PC-3 (cell line): ENCODE measurements at regions not wholly inside any gene's neighbourhood (a gene's known extent, or its start where the extent isn't known, plus 50 kb on each side); places are given as distances from the start of the nearest gene placed in this dataset.

ENCODE experiments used
- ATAC-seq: fragments of 200-7000 bp; cut with Tn5 transposase; 2 replicates; pipeline ENCODE4 v1.9.1; 2020; ENCODE audit warnings: mild to moderate bottlenecking, moderate library complexity
- BruUV-seq: library from RNA; stranded (reverse); fragments of 400-500 nt; replicated peaks from 2 replicates; lab custom pipeline; 2021; lab: Mats Ljungman, UMichigan
- CTCF ChIA-PET: fragments of 300-600 bp; sonication (Branson Sonifier 250); formaldehyde crosslinking; loops from one replicate; lab custom pipeline; 2022; ENCODE audit warnings: antibody characterized with exemption; lab: Charles Lee
- POLR2A ChIA-PET: fragments of 300-600 bp; sonication (Branson Sonifier 250); formaldehyde crosslinking; loops from one replicate; lab custom pipeline; 2022; ENCODE audit warnings: antibody characterized with exemption; ENCODE audit not compliant: unreplicated experiment; lab: Charles Lee
- DNase-seq: peaks from one replicate; pipeline ENCODE4 v3.0.0-alpha.2; 2015
- H2AFZ ChIP-seq: fragments of 300-600 bp; sonication (generic); 2 replicates; pipeline ENCODE4 v1.6.0; 2016; ENCODE audit warnings: antibody characterized with exemption, low read length
- H3F3A ChIP-seq: fragments of 300-600 bp; sonication (generic); one replicate; pipeline ENCODE4 v1.6.0; 2017; ENCODE audit warnings: antibody characterized with exemption, low read length, control low read depth, mild to moderate bottlenecking; ENCODE audit not compliant: unreplicated experiment
- H3K27ac ChIP-seq: fragments of 300-600 bp; sonication (generic); 2 replicates; pipeline ENCODE4 v1.5.1; 2016; ENCODE audit warnings: mild to moderate bottlenecking, low read length
- H3K27me3 ChIP-seq: fragments of 300-600 bp; sonication (generic); 2 replicates; pipeline ENCODE4 v1.6.1; 2016; ENCODE audit warnings: low read length, mixed read lengths
- H3K36me3 ChIP-seq: fragments of 300-600 bp; sonication (generic); 2 replicates; pipeline ENCODE4 v1.6.1; 2016; ENCODE audit warnings: low read depth, mixed run types, low read length, mixed read lengths
- H3K4me1 ChIP-seq: fragments of 300-600 bp; sonication (generic); 2 replicates; pipeline ENCODE4 v1.5.1; 2016; ENCODE audit warnings: low read length; ENCODE audit not compliant: insufficient read depth
- H3K4me2 ChIP-seq: fragments of 300-600 bp; sonication (generic); 2 replicates; pipeline ENCODE4 v1.6.0; 2016; ENCODE audit warnings: low read length
- H3K4me3 ChIP-seq: fragments of 300-600 bp; sonication (generic); 2 replicates; pipeline ENCODE4 v1.5.1; 2016; ENCODE audit warnings: mild to moderate bottlenecking, low read length, mixed read lengths
- H3K79me2 ChIP-seq: fragments of 300-600 bp; sonication (generic); 2 replicates; pipeline ENCODE4 v1.6.1; 2017; ENCODE audit warnings: low read length, mixed read lengths
- H3K9ac ChIP-seq: fragments of 300-600 bp; sonication (generic); 2 replicates; pipeline ENCODE4 v1.6.0; 2016; ENCODE audit warnings: mild to moderate bottlenecking, low read length
- H3K9me2 ChIP-seq: fragments of 300-600 bp; sonication (generic); replicated peaks from 2 replicates; pipeline ENCODE4 v1.6.1; 2016; ENCODE audit warnings: mixed run types, low read length, mixed read lengths
- H3K9me3 ChIP-seq: fragments of 300-600 bp; sonication (generic); 2 replicates; pipeline ENCODE4 v1.6.1; 2016; ENCODE audit warnings: low read length, mixed read lengths
- H4K20me1 ChIP-seq: fragments of 300-600 bp; sonication (generic); 2 replicates; pipeline ENCODE4 v1.6.1; 2016; ENCODE audit warnings: low read length, mixed read lengths
- EZH2 ChIP-seq: fragments of 300-600 bp; sonication (generic); IDR thresholded peaks from one replicate; pipeline ENCODE4 v1.6.1; 2017; ENCODE audit warnings: antibody characterized with exemption, mild to moderate bottlenecking, low read length; ENCODE audit not compliant: unreplicated experiment
- EZH2phosphoT487 ChIP-seq: fragments of 300-600 bp; sonication (generic); IDR thresholded peaks from 2 replicates; pipeline ENCODE4 v1.6.1; 2018; ENCODE audit warnings: mild to moderate bottlenecking, antibody characterized with exemption, low read length, borderline replicate concordance
- intact Hi-C: fragments of 100-400 bp; cut with micrococcal nuclease; formaldehyde crosslinking; loops from 2 replicates; pipeline ENCODE4 v1.9.0; 2023
- TF ChIP-seq, protein P1 (sequence below): fragments of 300-600 bp; sonication (generic); conservative IDR thresholded peaks from 2 replicates; pipeline ENCODE4 v1.5.1; 2017; ENCODE audit warnings: antibody characterized with exemption, low read depth, mild to moderate bottlenecking, low read length

DNA sequence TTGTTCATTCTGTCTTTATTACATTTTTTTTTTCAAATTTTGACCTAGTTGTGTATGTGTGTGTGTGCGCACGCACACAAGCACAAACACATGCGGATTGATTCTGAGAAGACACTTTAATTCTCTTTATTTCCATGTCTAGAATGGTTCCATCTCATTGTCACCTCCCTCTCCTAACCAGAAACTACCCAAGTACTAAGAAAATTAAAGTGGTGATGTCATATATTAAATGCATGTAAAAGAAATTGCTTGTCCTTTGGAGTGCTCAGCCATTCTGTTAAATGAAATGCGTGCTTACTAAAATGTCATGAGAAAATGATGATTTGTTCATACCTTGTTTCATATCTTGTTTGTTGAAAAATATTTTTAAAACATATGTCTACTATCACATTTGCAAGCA, 1297.0 kb upstream of the TENM3 start:
- DNase-seq, result no peak
- no TSS peak for BruUV-seq

DNA sequence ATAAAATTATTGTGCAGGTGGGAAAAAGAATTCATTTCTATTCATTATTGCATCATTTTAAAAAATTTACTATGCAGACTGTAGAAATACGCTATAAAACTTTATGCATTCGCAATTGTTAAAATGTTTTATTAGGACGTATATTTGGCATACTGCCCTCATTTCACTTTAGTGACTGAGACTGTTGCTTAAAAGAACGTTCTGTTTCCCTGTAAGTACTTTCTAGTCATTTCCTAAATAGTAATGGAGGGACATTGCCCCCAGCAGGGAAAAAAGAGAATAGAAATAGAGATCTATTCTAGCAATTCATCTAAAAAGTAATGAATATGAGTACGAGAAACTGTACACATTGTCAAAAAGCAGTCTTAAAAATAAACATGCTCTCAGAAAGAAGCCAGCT, 1295.8 kb upstream of the TENM3 start:
- BruUV-seq, result no TSS peak

More for the DNA sequence above, 1297.0 kb upstream of the TENM3 start:
- Histone ChIP-seq H3K4me3 (no peak overlapping the region), H3F3A (no peaks in the 10 kb centered on the region), H3K9me3 (no peaks in the 10 kb centered on the region), H3K9me2 (no peaks in the 10 kb centered on the region), H3K27ac (no peak overlapping the region), H2AFZ (no peak overlapping the region), H3K4me2 (no peak overlapping the region), H3K4me1 (peaks cover 7% of the 10 kb centered on the region; the same call in 1 of the 2 replicates), H3K36me3 (no peaks in the 10 kb centered on the region), H3K27me3 (no peaks in the 10 kb centered on the region), H4K20me1 (no peaks in the 10 kb centered on the region), H3K79me2 (no peaks in the 10 kb centered on the region), H3K9ac (no peak overlapping the region)
- intact Hi-C loops, result loop anchor here (2.0 to 5.0 kb wide), 2 partner anchors 119 to 281 kb away; no protein-coding TSS in a partner anchor
- POLR2A ChIA-PET, result no interaction called here
- ATAC-seq, result no peak
- CTCF ChIA-PET, result no interaction called here
- no peak for TF ChIP-seq EZH2
- no peak for TF ChIP-seq EZH2phosphoT487
- TF ChIP-seq, protein P1, sequence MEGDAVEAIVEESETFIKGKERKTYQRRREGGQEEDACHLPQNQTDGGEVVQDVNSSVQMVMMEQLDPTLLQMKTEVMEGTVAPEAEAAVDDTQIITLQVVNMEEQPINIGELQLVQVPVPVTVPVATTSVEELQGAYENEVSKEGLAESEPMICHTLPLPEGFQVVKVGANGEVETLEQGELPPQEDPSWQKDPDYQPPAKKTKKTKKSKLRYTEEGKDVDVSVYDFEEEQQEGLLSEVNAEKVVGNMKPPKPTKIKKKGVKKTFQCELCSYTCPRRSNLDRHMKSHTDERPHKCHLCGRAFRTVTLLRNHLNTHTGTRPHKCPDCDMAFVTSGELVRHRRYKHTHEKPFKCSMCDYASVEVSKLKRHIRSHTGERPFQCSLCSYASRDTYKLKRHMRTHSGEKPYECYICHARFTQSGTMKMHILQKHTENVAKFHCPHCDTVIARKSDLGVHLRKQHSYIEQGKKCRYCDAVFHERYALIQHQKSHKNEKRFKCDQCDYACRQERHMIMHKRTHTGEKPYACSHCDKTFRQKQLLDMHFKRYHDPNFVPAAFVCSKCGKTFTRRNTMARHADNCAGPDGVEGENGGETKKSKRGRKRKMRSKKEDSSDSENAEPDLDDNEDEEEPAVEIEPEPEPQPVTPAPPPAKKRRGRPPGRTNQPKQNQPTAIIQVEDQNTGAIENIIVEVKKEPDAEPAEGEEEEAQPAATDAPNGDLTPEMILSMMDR, result no peak

More for the DNA sequence above, 1295.8 kb upstream of the TENM3 start:
- intact Hi-C loops, result loop anchor here (2.0 to 5.0 kb wide), 2 partner anchors 120 to 283 kb away; no protein-coding TSS in a partner anchor
- H3K79me2 ChIP-seq, result no peaks in the 10 kb centered on the region
- TF ChIP-seq, protein P1, result peak; percentile 55
- TF ChIP-seq EZH2phosphoT487 (no peak), EZH2 (no peak)
- no peaks in the 10 kb centered on the region for H4K20me1 ChIP-seq
- H3K27me3 ChIP-seq, result no peaks in the 10 kb centered on the region
- no peaks in the 10 kb centered on the region for H3F3A ChIP-seq
- ChIA-PET POLR2A (no interaction called here), CTCF (no interaction called here)
- DNase-seq (peak; percentile 63), ATAC-seq (no peak)
- no peaks in the 10 kb centered on the region for H3K36me3 ChIP-seq
- H2AFZ ChIP-seq, result no peak overlapping the region
- H3K9me2 ChIP-seq, result no peaks in the 10 kb centered on the region
- H3K9me3 ChIP-seq, result no peaks in the 10 kb centered on the region
- H3K4me2 ChIP-seq, result no peak overlapping the region; the same call in 1 of the 2 replicates
- no peak overlapping the region for H3K9ac ChIP-seq
- no peak overlapping the region for H3K4me3 ChIP-seq
- H3K27ac ChIP-seq, result no peak overlapping the region
- peaks cover 7% of the 10 kb centered on the region; the same call in 1 of the 2 replicates for H3K4me1 ChIP-seq
